ENCODE measurements at regions not wholly inside any gene's neighbourhood (a gene's known extent, or its start where the extent isn't known, plus 50 kb on each side); places are given as distances from the start of the nearest gene placed in this dataset.

- POLR2A ChIA-PET, result no interaction called here
- DNase-seq (ENCODE audit: low read depth), result no peak
- CTCF ChIA-PET, result no interaction called here
- Histone ChIP-seq H3K27me3 (ENCODE audit: control insufficient read depth, insufficient read depth, low read length) (no peaks in the 10 kb centered on the region), H3K4me3 (ENCODE audit: low read depth, low read length) (no peak overlapping the region), H3K36me3 (ENCODE audit: control insufficient read depth, insufficient read depth, low read length) (no peaks in the 10 kb centered on the region)
- TF ChIP-seq CTCF (IDR thresholded peaks at IDR 0.05; ENCODE audit: insufficient read depth, low read depth, low read length), result no peak
These were observed 136.2 kb upstream of the RET start for GRCh38 chr10:42940487-42941294.

GRCh38 chr10:42941295-42941644, 135.6 kb upstream of the RET start:
- H3K4me3 ChIP-seq (ENCODE audit: low read depth, low read length), result no peak overlapping the region
- ChIA-PET POLR2A (no interaction called here), CTCF (no interaction called here)
- H3K36me3 ChIP-seq (ENCODE audit: control insufficient read depth, insufficient read depth, low read length), result no peaks in the 10 kb centered on the region
- TF ChIP-seq CTCF (IDR thresholded peaks at IDR 0.05; ENCODE audit: insufficient read depth, low read depth, low read length), result no peak
- DNase-seq (ENCODE audit: low read depth), result no peak
- no peaks in the 10 kb centered on the region for H3K27me3 ChIP-seq (ENCODE audit: control insufficient read depth, insufficient read depth, low read length)

- Histone ChIP-seq H3K4me3 (ENCODE audit: low read depth, low read length) (no peak overlapping the region), H3K27me3 (ENCODE audit: control insufficient read depth, insufficient read depth, low read length) (no peaks in the 10 kb centered on the region), H3K36me3 (ENCODE audit: control insufficient read depth, insufficient read depth, low read length) (no peaks in the 10 kb centered on the region)
- TF ChIP-seq CTCF (IDR thresholded peaks at IDR 0.05; ENCODE audit: insufficient read depth, low read depth, low read length), result no peak
- POLR2A ChIA-PET, result no interaction called here
- no peak for DNase-seq (ENCODE audit: low read depth)
- CTCF ChIA-PET, result no interaction called here
These were observed 135.1 kb upstream of the RET start for GRCh38 chr10:42941790-42942189.

GRCh38 chr10:42942279-42942950, 134.5 kb upstream of the RET start:
- POLR2A ChIA-PET, result no interaction called here
- H3K27me3 ChIP-seq (ENCODE audit: control insufficient read depth, insufficient read depth, low read length), result no peaks in the 10 kb centered on the region
- no peak for TF ChIP-seq CTCF (IDR thresholded peaks at IDR 0.05; ENCODE audit: insufficient read depth, low read depth, low read length)
- H3K36me3 ChIP-seq (ENCODE audit: control insufficient read depth, insufficient read depth, low read length), result no peaks in the 10 kb centered on the region
- H3K4me3 ChIP-seq (ENCODE audit: low read depth, low read length), result no peak overlapping the region
- CTCF ChIA-PET, result no interaction called here
- DNase-seq (ENCODE audit: low read depth), result no peak

- no peaks in the 10 kb centered on the region for H3K36me3 ChIP-seq (ENCODE audit: control insufficient read depth, insufficient read depth, low read length)
- ChIA-PET CTCF (no interaction called here), POLR2A (no interaction called here)
- no peak for DNase-seq (ENCODE audit: low read depth)
- no peak overlapping the region for H3K4me3 ChIP-seq (ENCODE audit: low read depth, low read length)
- H3K27me3 ChIP-seq (ENCODE audit: control insufficient read depth, insufficient read depth, low read length), result no peaks in the 10 kb centered on the region
- no peak for TF ChIP-seq CTCF (IDR thresholded peaks at IDR 0.05; ENCODE audit: insufficient read depth, low read depth, low read length)
These were observed 133.6 kb upstream of the RET start for GRCh38 chr10:42943025-42943818.

Data from BJ (cell line).